ENCODE measurements at regions not wholly inside any gene's neighbourhood (a gene's known extent, or its start where the extent isn't known, plus 50 kb on each side); places are given as distances from the start of the nearest gene placed in this dataset.

DNA sequence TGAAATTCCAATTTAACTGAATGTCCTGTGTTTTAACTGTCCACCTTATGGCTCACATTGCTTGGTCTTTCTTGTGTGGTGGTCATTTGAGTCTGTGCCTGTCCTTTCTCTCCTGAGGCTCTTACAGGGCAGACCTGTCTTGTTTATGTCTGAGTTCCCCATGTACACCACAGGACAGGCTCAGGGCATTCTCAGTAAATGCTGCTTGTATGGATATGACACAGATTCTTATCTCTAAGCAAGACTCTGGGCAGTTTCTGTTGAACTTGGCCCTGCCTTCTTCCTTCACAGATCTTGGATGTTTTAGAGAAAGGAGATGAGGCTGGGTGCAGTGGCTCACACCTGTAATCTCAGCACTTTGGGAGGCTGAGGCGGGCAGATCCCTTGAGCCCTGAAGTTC is 159.1 kb upstream of the CSF3R start:
- no peak for DNase-seq

DNA sequence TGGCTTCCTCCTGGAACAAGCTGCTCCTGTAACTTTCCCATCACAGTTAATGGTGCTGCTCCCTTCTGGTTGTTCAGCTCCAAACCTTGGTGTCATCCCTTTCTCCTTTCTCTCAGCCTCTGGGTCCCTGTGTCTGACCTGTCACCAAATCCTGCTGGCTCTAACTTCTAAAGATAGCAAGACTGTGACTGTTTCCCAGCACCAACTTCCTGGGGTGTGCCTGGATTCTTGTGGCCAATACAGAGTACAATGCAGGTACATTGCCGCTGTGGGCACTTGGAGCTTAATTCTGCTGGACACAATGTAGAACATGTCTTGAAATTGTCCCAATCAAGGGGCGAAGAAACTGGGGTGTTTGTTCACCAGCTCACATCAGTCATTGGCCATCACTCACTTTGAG is 156.7 kb upstream of the CSF3R start:
- DNase-seq = no peak

DNA sequence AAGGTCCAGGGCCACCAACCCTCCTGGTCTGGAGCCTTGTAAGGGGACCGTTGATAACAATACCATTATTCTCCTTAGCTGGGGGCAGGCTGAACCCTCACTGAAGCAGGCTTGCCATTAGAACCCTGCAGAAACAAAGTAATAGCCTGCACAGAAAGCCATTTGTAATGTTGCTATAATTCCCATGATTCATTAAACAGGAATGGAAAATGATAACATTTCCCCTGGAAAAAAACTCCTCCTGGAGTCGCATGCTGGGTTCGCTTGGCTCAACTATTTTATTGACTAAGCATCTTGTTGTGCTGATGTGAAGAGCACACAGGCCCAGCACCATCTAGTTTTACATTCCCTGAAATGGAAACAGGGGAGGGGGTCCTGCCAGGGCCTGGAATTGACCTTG is 155.6 kb upstream of the CSF3R start:
- DNase-seq = no peak

DNA sequence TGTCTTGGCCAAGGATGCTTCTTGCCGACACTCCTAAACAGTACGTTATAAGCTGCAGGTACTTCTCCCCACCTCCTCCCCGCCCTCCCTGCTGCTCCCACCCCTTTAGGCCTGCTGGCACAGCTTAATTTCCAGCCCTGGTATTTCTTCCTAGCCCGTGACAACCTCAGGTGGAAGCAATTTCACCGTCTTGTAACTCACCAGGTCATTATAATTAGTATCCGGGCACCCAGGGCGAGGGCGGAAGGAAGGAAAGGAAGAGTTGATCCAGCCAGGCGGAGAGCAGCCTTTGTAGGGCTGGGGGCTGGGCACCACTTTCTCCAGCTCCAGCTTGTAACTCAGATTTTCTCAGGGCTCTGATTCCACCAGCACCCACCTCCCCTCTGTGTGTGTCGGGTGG is 153.5 kb upstream of the CSF3R start:
- no peak for DNase-seq

DNA sequence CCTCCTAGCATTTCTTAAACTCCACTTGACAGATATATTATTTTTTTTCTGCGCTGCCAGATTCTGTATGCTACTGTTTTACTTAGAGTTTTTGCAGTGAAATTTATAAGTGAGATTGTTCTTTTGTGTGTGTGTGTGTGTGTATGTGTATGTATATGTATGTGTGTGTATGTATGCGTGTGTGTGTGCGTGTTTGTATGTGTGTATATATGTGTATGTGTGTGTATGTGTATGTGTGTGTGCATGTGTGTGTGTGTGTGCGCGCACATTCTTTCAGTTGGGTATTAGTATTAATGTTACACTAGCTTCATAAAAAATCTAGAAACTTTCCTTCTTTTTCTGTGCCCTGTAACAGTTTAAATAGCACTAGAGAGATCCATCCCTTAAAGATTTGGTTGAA is 152.6 kb upstream of the CSF3R start:
- no peak for DNase-seq

DNA sequence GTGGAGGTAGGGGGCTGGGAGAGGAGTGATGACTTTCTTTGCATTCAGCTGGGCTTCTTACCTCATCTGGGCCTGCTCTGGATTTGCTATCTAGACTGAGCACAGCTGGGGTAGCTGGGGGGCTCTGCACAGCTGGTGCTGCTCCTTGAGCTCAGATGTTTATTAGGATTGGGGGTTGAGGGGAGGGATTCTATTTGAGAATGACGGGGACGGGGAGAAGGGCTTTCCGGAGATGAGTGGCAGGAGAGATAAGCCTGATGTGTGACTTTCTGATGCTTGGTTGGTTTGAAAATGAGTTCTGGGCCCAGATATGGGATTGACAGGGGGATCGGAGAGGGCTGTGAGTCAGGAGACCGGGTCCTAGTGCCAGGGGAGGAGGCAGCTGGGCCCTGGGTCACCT is 146.1 kb upstream of the CSF3R start:
- no peak for DNase-seq

DNA sequence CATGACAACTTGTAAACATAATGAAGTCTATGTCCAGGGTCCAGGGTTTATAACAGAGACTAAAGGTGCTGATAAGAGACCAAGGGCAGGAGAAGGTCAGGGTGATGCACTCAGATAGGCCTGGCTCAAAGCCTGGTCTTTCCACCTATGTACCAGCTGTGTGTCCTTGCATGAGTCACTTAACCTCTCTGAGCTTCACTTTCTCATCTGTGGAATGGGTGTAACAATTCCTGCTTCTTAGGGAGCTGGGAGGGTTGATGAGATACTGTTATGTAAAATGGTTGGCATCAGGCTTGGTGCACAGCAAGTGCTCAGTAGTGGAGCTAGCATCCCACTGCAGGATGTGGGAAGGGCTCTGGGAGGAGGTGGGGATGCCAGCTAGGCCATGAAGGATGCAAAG is 143.7 kb upstream of the CSF3R start:
- no peak for DNase-seq

DNA sequence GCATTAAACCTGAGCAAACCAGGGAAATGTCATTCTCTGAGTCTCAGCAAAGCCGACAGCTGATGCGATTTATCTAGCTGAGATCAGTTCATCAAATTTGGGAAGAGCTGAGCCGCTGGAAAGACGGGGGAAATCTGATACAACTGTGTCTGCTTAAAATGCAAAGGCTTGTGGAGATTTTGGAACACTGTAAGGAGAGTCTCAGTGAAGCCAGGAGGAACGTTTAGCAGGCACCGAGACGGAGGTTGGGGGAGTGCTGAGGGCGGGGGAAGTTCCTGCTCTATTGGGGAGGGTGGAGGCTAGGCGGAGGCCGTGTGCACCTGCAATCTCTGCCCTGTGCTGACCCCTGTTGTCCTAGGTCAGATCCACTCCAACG is 143.2 kb upstream of the CSF3R start:
- peak; percentile 61 to 72 for DNase-seq

DNA sequence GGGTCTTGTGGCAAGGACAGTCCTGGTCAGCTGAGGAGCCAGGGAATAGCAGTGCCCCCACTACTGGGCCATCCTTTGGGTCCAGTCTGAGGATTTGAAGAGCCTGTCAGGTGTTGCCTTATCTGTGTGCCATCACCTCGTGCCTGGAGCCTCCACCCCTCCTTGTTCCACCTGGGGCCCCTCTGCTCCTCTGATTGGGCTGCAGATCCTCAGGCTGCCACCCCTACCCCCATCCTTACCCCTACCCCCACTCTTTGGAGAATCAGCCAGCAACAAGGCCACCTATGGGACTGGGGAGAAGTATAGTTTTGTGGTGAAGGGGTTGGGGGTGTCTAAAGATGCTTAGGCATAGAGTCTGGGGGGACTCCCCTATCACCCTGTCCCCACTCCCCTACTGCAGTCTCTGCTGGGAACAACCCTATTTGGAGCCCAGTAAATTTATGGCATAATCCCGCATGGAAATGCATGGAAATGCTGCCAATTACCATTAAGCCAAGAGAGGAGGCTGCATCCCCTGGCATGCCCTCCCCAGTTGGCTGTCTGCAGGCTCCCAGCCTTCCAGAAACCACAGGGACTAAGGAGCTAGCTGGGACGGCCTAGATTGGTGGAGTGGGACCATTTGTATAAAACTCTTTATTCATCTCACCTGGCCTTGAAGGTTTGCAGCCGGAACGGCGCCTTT is 142.7 kb upstream of the CSF3R start:
- peak; percentile 76 to 79 for DNase-seq

DNA sequence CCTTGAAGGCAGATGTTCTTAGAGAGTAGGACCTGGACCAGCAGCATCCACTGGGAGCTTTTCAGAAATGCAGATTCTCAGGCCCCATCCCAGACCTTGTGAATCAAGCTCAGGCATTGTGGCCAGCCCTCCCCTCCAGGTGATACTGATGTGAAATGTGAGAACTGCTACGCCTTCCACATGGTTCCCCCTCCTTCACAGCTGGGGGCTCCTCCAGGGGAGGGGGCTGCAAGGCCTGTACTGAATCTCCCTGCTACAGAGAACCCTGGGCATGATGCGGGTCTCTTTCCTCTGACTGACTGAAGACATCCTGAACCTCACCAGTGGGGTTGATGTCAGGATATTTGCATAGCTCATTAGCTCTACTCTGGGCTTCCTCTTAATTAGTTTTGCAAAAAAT is 141.8 kb upstream of the CSF3R start:
- no peak for DNase-seq

DNA sequence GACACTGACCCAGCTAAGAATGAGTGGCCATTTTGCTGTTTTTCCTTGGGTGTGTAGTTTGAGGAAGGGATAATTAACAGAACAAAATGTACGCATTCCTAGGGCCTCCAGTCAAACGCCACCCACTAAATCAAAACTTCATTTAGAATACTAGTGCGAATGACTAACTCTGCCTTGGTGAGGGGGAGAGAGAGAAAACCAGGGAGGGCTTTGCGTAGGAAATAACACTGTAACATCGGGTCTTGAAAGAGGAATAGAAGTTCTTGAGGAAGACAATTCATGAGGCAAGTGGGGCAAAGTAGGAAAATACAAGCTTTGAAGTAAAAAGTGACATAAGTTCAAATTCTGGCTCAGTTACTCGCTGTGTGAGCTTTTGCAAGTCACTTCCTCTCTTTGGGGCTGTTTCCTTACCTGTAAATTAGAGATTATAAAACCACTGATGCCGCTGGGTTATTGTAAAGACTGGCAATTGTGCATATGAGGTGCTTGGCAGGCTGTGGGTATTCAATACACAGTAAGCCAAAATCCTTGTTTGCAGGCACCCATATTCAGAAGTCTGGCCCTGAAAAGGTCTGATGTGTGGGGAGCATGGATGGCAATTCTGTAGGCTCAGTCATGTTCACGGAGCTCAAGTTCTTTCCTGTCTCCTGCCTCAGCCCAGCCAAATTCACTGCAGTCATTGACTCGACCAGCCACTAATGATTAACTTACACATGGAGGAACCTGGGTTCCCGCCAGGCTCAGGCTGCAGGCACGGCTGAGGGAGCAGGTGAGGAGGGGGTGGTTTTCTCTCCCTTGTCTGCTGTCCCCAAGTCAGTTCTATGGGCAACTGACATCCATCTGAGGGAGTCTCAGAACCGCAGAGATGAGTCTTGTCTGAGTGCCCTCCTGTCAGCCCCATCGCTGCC is 140.3 kb upstream of the CSF3R start:
- peak in 1 of 2 experiments; percentile 45 for DNase-seq

DNA sequence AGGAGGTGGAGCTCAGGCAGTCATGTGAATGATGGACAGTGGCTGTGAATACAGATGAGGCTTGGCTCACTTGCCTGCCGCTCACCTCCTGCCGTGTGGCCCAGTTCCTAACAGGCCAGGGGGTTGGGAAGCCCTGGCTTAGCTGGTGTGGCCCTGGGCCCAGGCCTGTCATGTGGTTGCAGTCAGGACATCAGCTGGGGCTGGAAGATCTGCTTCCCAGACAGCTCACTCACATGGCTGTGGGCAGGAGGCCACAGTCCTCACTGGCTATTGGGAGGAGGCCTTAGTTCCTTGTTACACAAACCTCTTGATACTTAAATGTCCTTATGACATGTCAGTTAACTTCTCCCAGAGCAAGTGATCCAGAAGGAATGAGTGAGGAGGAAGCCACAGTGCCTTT is 138.8 kb upstream of the CSF3R start:
- no peak for DNase-seq

DNA sequence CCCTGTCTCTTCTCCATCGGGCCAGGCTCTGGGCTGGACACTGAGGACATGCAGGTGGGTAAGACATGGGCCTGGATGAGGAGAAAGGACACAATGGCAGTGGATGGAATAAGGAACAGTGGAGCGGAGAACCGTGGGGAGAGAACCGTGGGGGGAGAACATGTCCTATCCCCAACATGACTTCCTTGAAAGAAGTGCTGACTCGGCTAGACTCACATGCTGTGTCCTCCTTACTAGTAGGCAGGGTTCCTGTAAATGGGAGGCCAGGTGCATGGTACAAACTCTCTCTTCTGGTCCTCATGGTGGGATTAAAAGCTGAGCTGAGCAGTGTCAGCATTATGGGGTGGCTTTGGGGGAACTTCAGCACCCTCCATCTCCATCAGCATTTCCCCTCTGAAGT is 137.4 kb upstream of the CSF3R start:
- no peak for DNase-seq

DNA sequence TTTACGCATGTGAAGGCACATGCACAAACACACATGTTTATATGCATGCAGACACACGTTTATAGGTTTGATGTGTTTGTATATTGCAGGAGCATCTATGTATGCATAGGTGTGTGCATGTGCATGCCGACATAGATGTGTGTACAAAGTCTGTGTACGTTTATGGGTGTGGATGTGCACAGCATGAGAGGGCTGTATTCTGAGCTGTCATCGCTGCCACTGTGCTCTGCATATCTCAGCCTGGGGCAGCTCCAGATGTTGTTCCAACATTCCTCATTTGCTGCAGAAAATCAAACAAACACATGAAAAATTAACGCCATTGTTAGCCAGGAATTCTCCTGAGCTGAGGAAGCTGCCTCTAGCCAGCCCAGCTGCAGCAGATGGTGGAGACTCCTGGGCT is 132.3 kb upstream of the CSF3R start:
- DNase-seq = no peak

DNA sequence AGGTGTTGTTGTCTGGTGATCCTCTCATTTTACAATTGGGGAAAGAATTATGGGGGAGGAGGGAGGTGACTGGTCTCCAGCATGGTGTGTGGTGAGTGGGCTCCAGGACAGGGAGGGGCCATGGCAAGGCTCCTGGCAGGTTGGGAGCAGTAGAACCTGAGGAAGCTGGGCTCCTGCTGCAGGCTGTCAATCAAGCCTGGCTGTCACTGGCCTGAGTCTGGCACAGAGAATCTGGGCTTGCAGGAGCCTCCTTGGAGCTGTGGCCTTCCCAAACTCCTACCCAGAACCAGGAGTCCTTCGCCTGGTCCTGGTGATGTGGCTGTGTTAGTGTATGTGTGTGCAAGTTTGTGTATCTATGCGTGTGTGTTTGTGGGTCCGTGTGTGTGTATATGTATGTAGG is 131.9 kb upstream of the CSF3R start:
- DNase-seq = no peak

DNA sequence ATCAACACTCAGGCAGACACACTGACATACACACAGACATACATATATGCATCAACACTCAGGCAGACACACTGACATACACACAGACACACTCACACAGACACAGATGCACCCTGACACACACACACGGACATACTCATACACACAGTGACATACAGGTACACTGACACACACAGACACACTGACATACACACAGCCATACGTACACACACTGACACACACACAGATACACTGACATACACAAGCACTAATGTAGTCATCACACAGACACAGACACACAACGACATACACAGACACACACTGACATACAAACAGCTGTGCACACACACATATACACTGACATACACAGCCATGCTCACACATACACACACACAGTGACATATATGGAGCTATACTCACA is 131.0 kb upstream of the CSF3R start:
- no peak for DNase-seq

DNA sequence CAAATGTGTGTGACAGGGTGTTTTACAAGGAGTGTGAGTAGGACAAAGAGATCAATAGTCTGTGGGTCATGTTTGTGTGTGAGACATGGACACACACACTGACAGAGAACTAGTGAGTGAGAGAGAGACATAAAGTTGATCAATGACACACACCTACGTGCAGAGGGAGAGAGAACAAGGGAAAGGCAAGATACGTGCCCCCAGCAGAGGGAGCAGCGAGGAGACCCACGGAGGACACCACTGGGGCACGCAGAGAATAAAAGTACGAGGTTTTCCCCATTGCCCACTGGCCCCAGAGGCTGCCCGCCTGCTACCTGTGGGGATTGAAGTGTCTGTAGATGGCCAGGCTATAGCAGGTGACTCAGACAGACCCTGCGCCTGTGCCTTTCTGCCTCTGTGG is 130.2 kb upstream of the CSF3R start:
- no peak for DNase-seq

DNA sequence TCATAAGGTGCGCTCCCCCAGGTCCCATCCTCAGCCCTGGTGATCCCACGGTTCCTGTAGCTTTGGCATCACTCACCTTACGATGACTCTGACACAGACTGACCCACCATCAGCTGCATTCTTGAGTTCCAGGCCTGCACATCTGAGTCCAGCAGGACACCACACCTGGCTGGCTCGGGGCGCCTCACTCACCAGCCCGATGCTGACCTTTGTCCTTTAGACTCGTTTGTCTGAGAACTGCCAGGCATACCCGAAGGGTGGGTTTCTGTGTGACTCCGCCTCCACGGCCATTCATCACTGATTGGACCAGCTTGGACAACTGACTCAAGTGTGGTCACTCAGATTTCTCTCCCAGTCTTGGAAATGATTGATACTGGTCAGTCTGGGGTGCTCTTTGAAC is 129.4 kb upstream of the CSF3R start:
- no peak for DNase-seq

DNA sequence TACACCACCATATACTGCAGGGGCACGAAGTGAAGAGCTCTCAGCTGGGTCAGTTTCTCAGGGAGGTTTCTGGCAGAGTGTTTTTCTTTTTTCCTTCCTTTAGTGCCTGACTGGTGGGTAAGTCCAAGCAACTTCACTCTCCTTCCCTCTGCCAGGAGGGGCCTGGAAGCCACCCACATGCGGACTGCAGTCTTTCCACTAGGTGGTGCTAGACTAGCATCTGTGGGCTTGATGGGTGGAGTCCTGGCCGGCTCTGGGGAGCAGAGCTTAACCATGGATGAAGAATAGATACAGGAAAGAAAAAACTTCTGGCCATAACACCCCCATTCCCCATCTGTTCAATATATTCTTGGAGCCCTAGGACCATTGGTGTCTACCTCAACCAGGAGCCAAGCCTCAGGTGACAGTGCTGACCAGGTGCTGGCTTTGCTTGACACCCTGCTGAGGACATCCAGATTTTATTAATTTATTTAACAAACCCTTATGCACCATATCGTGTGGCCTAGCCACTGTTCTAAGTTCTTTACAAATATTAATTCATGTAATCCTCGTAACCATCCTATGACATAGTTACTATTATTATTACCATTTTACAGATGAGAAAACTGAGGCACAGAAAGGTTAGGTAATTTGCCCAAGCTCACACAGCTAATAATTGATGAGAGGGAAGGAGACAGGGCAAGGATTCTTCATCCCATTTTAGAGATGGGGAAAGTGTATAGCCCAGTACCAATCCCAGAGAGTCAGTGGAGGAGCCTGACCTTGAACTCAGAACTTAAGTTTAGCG is 126.7 kb upstream of the CSF3R start:
- peak; percentile 87 to 95 for DNase-seq

DNA sequence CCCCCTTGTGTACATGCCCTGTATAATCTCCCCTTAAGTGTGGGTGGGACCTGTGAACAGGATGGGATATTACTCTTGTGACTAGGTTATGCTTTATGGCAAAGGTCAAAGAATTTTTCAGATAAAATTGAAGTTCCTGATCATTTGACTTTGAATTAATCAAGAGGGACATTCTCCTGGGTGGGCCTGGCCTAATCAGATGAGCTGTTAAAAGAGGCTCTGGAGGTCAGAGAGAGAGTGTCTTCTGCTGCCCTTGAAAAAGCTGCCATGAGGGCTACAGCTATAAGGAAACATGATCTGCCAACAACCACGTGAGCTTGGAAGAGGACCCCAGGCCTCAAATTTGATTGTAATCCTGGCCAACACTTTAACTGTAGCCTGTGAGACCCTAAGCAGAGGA is 125.6 kb upstream of the CSF3R start:
- no peak for DNase-seq

DNA sequence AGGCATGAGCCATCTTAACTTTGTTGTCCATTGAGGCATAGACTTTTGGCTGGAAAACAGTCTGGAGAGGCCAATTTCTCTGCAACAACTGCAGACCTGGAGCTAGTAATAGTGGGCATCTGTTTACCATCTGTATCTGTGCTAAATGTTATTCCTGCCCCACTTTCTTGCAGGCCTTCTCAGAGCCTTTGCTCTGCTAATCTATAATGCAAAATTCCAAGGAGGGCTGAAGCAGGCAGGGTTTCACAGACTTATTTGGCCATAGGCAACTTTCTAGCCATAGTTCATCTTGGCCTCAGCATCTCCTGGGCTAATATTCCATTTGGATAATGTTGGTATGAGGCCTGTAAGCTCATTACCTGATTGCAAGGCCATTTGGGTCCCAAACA is 124.5 kb upstream of the CSF3R start:
- DNase-seq = no peak

DNA sequence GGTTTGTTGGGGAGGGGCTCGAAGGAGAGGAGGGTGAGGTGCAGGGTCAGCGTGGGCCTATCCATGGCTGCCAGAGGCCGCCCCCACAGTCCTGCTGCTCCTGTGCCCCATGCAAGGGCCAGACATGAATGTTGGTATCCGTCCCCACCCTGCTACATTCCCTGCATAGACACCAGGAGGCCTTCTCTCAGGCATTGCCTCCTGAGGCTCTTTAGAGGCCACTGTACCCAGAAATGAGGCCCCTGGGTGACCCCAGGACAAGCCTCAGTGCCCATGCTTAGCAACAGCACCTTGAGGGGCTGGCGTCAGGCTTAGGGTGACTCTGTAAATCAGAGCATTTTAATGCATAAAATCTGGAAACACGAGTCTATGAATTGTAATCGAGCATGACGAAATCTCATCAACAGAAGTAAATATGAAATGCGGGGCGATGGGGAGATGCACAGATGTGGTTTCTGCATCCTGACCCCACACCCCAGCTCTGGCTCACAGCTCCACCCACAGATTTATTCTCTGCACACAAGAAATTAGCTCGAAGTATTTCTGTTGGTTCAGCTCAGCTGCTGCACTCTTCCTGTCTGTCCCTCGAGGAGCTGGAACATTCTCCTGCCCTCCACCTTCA is 124.0 kb upstream of the CSF3R start:
- DNase-seq = no peak

DNA sequence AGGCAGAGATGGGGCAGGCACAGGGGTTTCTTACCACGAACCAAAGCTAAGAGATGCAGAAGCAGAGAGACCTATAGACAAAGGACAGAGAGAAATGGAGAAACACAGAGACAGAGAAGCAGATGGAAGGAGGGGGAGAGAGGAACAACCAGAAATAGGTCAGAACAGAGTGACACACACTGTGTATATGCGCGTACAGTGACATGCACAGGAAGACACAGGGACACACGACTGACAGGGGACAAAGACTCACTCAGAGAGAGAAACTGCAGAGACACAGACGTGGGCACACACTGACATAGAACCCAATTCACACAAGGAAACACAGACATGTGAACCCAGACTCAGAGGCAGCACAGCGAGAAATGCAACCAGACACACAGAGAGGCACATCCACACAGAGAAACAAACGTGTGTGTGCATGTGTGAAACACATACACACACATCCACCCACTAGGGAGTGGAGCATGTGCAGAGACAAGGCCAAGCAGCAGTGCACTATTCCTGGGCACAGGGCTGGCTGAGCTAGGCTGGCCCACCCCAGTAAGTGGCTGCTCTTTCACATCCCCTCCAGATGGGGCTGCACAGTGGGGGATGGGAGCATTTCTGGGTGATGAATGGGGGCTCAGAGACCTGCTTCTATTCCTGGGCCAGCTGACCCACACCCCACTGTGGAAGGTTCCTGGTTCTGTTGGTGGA is 123.4 kb upstream of the CSF3R start:
- no peak for DNase-seq

Data from NCI-H446 (cell line).